Fibroblast of skin of abdomen (primary cell): ENCODE measurements at regions not wholly inside any gene's neighbourhood (a gene's known extent, or its start where the extent isn't known, plus 50 kb on each side); places are given as distances from the start of the nearest gene placed in this dataset.
"Not testable (repeated sequence)": the region's sequence is repeated elsewhere in the genome, so short reads cannot be mapped to it uniquely, and the experiment has no call there.

ENCODE experiments used
- DNase-seq: peaks from one replicate; pipeline ENCODE4 v3.0.0-alpha.2; 2013

- not testable (repeated sequence) for DNase-seq
Observed at GRCh38 chr14:44385296-44385695, 121.8 kb downstream of the FSCB start.

DNA sequence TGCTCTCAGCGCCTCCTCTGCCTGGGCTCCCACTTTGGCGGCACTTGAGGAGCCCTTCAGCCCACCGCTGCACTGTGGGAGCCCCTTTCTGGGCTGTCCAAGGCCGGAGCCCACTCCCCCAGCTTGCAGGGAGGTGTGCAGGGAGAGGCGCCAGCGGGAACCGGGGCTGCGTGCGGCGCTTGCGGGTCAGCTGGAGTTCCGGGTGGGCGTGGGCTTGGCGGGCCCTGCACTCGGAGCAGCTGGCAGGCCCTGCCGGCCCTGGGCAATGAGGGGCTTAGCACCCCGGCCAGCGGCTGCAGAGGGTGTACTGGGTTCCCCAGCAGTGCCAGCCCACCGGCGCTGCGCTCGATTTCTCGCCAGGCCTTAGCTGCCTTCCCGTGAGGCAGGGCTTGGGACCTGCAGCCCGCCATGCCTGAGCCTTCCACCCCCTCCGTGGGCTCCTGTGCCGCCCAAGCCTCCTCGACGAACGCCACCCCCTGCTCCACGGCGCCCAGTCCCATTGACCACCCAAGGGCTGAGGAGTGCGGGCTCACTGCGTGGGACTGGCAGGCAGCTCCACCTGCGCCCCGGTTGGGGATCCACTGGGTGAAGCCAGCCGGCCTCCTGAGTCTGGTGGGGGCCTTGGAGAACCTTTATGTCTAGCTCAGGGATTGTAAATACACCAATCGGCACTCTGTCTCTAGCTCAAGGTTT, 122.3 kb downstream of the FSCB start:
- not testable (repeated sequence) for DNase-seq

- no peak for DNase-seq
Observed at GRCh38 chr14:44384093-44384492, 123.0 kb downstream of the FSCB start.

DNA sequence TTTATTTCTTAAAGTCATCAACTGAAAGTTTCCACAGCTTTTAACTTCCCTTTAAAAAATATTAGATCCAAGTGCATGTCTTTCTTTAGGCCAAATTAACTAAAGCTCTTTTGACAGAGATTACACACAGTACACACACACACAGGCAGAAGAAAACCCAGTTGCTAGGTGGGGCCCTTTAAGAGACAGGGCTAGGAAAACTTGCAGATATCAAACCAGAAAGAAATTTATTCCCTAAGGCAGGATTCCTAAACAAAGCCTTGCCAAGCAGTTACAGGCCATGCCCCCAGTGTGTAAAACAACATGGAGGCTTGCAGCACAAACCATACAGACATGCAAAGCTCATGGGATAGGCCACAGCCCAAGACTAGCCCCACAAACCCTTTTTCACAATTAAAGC, 123.4 kb downstream of the FSCB start:
- no peak for DNase-seq

DNA sequence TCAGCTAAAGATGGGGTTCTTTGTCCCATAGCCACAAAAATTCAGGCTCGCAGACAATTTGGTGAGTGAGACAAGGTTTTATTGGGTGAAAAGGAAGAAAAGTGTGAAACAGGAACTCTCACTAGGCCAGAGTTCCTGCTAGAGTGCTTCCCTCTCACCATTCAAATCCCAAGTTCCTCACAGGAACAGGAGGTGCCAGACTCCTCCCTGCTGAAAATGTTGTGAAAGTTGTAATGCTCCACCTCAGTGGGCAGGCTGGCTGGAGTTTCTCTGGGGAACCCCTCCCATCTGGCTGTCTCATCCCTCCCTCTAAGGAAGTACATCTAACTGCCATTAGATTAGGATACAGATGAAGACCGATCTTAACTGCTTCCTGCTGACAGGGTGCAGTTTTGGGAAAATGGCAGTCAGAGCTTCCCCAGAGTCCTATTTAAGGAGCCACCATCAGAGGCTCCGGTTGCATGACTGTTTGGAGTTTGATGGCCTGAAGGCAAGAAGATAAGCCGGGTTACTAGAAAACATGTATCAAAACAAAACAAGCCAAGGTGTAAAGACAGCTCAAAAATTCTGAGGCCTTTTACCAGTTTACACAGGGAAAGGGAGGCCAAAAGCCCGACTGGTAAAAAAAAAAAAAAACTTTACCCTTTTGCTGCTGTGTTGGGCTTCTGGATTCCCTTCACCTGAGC, 127.6 kb downstream of the FSCB start:
- no peak for DNase-seq

GRCh38 chr14:44374906-44375305, 132.2 kb downstream of the FSCB start:
- no peak for DNase-seq

- no peak for DNase-seq
Observed at GRCh38 chr14:44372807-44373489, 134.1 kb downstream of the FSCB start.

DNA sequence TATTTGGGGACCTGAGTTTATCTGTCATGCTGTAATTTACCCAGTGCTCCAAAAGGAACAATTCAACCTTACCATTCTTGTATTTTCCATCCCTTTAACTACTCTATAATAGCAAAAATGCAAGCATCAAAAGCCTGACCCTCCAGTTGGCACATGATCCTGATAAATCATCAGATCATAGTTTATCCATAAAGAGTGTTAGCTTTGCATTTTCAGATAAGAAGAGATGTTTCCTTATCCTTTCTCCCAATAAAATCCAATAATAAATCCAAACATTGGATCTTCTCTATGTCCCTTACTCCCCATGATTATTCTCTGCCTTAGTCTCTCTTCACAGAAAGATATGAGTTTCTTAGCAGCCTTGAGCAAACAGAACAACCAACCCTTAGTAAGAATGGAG, 134.9 kb downstream of the FSCB start:
- no peak for DNase-seq

DNA sequence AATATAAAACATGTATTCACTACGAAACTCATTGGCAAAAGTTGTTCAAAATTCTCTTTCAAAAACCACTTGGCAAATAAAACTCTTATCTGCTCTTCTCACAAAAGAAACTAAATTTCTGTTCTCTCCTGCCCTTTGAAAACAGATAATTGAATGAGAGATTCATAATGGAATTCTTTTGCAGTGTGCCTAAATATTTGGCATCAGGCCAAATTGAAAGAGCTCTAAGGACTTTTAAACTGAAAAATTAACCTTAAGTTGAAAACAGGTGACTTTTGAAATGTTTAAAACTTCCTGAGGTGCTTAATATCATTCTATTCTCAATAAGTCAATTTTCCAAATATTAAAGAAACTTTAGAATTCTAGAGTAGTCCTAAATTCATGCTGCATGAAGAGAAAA, 136.4 kb downstream of the FSCB start:
- no peak for DNase-seq

DNA sequence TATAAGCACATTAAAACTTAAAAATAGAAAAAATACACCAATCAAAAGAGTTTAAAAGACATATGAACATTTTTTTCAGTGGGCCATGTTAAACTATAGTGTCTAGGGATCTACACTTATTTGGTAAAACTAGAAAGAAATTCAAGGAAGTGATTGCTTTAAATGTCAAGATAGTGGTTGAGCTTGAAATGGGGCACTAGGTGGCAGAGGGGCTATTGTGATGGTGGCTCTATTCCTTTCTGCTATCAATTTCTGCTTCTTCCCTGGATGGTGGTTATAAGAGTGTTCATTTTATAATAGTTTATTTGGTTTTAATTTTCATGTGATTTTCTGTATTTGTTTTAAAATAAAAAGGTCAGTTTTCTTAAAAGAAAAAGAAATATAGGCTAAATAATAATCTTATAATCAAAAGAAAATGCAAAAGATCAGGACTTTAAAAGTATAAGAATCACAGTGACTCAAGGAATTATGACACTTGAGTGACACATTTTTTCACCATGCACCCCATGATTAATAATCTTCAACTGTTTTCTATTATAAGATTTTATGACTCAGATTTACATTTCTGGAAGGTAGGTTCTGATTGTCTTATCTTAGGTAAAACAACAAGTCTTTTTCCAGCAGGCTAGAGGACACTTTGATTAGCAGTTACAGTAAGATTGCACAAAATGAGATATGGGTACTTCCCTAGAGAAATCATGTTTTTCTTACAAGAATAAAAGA, 137.5 kb downstream of the FSCB start:
- no peak for DNase-seq

- no peak for DNase-seq
Observed at GRCh38 chr14:44361083-44361482, 146.0 kb downstream of the FSCB start.

- DNase-seq = no peak
Observed at GRCh38 chr14:44353805-44354204, 153.3 kb downstream of the FSCB start.

DNA sequence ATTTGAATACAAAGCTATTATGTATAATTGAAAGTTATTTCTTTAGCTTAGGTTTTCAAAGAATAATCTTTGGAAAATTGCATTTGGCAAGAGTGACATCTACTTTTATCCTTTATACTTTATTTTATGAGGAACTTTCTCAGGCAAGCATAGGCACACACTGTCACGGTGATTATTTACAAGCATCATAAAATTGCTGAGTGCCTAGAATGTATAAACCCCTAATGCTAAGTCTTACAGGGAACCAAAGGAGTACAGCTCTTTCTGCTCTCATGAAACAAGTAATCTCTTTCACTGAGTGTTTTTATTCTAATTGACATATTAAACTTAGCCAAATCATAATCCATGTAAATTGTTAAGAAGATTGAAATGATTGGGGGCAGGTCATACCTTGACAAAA, 154.9 kb downstream of the FSCB start:
- no peak for DNase-seq

GRCh38 chr14:44347316-44347715, 159.8 kb downstream of the FSCB start:
- DNase-seq = no peak

GRCh38 chr14:44341116-44341515, 166.0 kb downstream of the FSCB start:
- DNase-seq = no peak

- no peak for DNase-seq
Observed at GRCh38 chr14:44339862-44340261, 167.2 kb downstream of the FSCB start.

DNA sequence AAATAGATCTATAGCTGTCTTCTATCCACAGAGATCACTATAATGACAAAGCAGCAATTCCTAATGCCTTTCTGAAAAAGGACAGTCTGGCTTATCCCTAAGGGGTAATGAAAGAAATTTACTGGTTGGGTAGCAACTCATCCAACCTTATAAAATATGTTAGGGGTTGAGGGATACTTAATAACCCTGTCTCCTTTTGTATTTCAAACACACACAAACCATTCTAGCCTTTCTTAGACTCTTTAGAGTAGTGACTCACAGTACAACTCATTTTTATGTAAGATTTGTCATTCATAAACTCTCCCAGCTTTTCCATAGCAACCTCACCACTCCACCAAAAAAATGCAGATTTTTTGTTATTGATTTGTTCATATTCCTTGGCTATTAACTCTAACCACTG, 167.9 kb downstream of the FSCB start:
- peak; percentile 2 for DNase-seq

DNA sequence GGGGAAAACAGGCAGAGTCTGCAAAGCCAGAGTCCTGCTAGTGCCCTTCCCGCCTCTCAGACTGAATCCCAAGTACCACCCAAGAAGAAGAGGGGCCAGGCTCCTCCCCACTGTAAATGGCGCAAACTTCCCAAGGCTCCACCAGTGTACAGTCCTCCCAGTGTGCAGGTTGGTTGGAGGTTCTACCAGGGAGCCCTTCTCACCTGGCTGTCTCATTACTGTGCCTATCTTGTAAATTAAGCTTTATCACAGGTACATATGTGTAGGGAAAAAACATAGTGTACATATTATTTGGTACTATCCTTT, 189.7 kb downstream of the FSCB start:
- DNase-seq = no peak

DNA sequence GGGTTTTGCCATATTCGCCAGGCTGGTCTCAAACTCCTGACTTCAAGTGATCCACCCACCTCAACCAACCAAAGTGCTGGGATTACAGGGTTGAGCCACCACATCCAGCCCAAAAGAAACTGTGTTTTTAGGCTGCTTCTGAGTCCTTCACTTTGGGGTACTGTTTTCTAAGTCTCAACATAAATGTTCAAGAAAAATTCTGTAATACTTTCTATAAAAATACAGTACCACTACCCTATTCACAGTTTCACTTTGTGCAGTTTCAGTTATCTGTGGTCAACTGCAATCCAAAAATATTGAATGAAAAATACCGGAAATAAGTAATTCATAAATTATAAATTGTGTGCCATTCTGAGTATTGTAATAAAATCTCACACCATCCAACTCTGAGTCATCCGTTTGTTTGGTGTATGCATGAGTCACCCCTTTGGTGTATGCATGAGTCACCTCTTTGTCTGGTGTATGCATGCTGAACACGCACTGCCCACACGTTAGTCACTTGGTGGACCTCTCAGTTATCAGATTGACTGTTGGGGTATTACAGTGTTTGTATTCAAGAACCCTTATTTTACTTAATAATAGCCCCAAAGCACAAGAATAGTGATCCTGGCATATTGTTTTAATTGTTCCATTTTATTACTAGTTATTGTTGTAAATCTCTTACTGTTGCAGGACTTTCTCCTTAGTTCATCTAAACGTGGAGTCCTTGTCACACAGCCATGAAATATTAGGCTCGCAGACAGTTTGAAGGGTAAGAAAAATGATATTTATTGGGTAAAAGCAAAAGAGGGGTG, 190.2 kb downstream of the FSCB start:
- peak; percentile 77 for DNase-seq

DNA sequence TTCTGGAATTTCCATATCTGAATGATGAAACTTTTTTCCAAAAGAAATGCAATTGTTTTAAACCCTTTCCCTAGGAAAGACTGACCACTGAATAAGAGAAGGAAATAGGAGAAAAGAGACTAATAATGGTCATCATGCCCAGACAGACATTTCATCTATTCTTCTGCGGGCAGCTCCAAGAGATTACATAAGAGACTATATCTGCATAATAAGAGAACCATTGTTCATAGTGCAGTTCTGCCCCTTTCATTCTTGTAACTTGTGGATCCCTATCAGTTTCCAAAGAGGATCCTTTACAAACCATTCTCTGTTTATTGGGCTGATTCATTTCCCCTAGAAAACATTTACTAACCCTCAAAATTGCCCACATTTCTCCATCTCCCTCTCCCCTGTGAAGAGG, 197.8 kb downstream of the FSCB start:
- DNase-seq = no peak

GRCh38 chr14:44300916-44301315, 206.2 kb downstream of the FSCB start:
- DNase-seq = no peak

- DNase-seq = peak; percentile 18
Observed at GRCh38 chr14:44297437-44297836, 209.6 kb downstream of the FSCB start.
